Small intestine (tissue), 7 donors: ENCODE measurements at regions not wholly inside any gene's neighbourhood (a gene's known extent, or its start where the extent isn't known, plus 50 kb on each side); places are given as distances from the start of the nearest gene placed in this dataset.

ENCODE experiments used
- DNase-seq, 2 donors: peaks; one replicate each; pipeline versions ENCODE4 v3.0.0 to v3.0.0-alpha.2; 2013
- FAIRE-seq: peaks from 2 replicates; lab custom pipeline; 2012; peaks lifted over from hg19 to GRCh38; lab: Jason Lieb, UNC
- H3K27ac ChIP-seq, 3 donors: one replicate each; pipeline ENCODE4 v1.5.1; 2013; ENCODE audit warnings: low read length in 2 of 3, mild to moderate bottlenecking in 2 of 3, control low read depth in 1 of 3, inconsistent platforms in 1 of 3, low read depth in 1 of 3, moderate library complexity in 1 of 3
- H3K27me3 ChIP-seq, 3 donors: one replicate each; pipeline ENCODE4 v1.6.1; 2013; ENCODE audit warnings: low read length in 3 of 3, inconsistent platforms in 1 of 3; ENCODE audit not compliant: control insufficient read depth in 3 of 3, insufficient read depth in 3 of 3
- H3K36me3 ChIP-seq, 3 donors: one replicate each; pipeline ENCODE4 v1.6.1; 2013; ENCODE audit warnings: low read length in 3 of 3, inconsistent platforms in 1 of 3, low read depth in 1 of 3, mild to moderate bottlenecking in 1 of 3, moderate library complexity in 1 of 3; ENCODE audit not compliant: control insufficient read depth in 3 of 3, insufficient read depth in 2 of 3
- H3K4me1 ChIP-seq, 3 donors: one replicate each; pipeline ENCODE4 v1.6.1; 2013; ENCODE audit warnings: low read length in 2 of 3, inconsistent platforms in 1 of 3, low read depth in 1 of 3, mild to moderate bottlenecking in 1 of 3, moderate library complexity in 1 of 3; ENCODE audit not compliant: control insufficient read depth in 3 of 3, insufficient read depth in 2 of 3
- H3K4me3 ChIP-seq, 3 donors: one replicate each; pipeline ENCODE4 v1.5.1; 2013; ENCODE audit warnings: low read length in 3 of 3, control low read depth in 1 of 3, inconsistent platforms in 1 of 3, low read depth in 1 of 3, mild to moderate bottlenecking in 1 of 3, moderate library complexity in 1 of 3
- H3K9me3 ChIP-seq, 2 donors: one replicate each; pipeline ENCODE4 v1.6.1; 2013; ENCODE audit warnings: low read depth in 1 of 2, low read length in 1 of 2; ENCODE audit not compliant: control insufficient read depth in 2 of 2, insufficient read depth in 1 of 2
- WGBS, 3 donors: extraction: QIAGEN DNeasy Blood & Tissue Kit; methylation state at CpG; one replicate each; pipeline ENCODE4 v1.1.7; 2013; 5-methylcytosine and 5-hydroxymethylcytosine counted together
- donor health status: healthy with polysubstance abuse.
- donor health status: control.
- donor health status: control.
- donor health status: Bipolar disorder and iron deficiency.
- donor health status: healthy.

GRCh38 chr1:187948170-187948794 lies 1119.5 kb downstream of the PLA2G4A start:
- DNase-seq (peak; percentile 25 to 63), FAIRE-seq (no peak)
- Histone ChIP-seq H3K4me1 (no peaks in the 10 kb centered on the region), H3K4me3 (no peak overlapping the region), H3K27ac (no peak overlapping the region), H3K36me3 (no peaks in the 10 kb centered on the region), H3K9me3 (peaks cover 0 to 12% of the 10 kb centered on the region in 2 donors), H3K27me3 (no peaks in the 10 kb centered on the region)
- WGBS, 3 donors: 17 to 60% (median 19%) methylated on average over 1 of the region's 1 CpG

- no peaks in the 10 kb centered on the region for H3K4me1 ChIP-seq
- H3K4me3 ChIP-seq: no peak overlapping the region
- no peaks in the 10 kb centered on the region for H3K27me3 ChIP-seq
- FAIRE-seq (no peak), DNase-seq (no peak)
- H3K9me3 ChIP-seq: peaks cover 0 to 12% of the 10 kb centered on the region in 2 donors
- 79 to 94% (median 85%) methylated on average over 1 of the region's 1 CpG for WGBS, 3 donors
- no peaks in the 10 kb centered on the region for H3K36me3 ChIP-seq
- no peak overlapping the region for H3K27ac ChIP-seq
Measured at GRCh38 chr1:187949567-187949966, 1120.8 kb downstream of the PLA2G4A start.

GRCh38 chr1:187951817-187952216 lies 1123.1 kb downstream of the PLA2G4A start:
- H3K4me1 ChIP-seq: no peaks in the 10 kb centered on the region
- H3K27ac ChIP-seq: no peak overlapping the region
- H3K9me3 ChIP-seq: peaks cover 0 to 11% of the 10 kb centered on the region in 2 donors
- FAIRE-seq (peak; percentile 72), DNase-seq (no peak)
- H3K4me3 ChIP-seq: no peak overlapping the region
- H3K27me3 ChIP-seq: no peaks in the 10 kb centered on the region
- no peaks in the 10 kb centered on the region for H3K36me3 ChIP-seq

- Histone ChIP-seq H3K27ac (no peak overlapping the region), H3K36me3 (no peaks in the 10 kb centered on the region), H3K4me1 (no peaks in the 10 kb centered on the region), H3K27me3 (no peaks in the 10 kb centered on the region), H3K9me3 (peaks cover 0 to 5% of the 10 kb centered on the region in 2 donors), H3K4me3 (no peak overlapping the region)
- FAIRE-seq (no peak), DNase-seq (no peak)
- WGBS, 3 donors: 83 to 87% (median 85%) methylated on average over 2 of the region's 2 CpGs
Measured at GRCh38 chr1:187952446-187952845, 1123.7 kb downstream of the PLA2G4A start.

- DNase-seq: no peak
- Histone ChIP-seq H3K27me3 (no peaks in the 10 kb centered on the region), H3K27ac (no peak overlapping the region), H3K9me3 (no peaks in the 10 kb centered on the region), H3K36me3 (no peaks in the 10 kb centered on the region), H3K4me3 (no peak overlapping the region), H3K4me1 (no peaks in the 10 kb centered on the region)
- 54 to 65% (median 60%) methylated on average over 3 of the region's 3 CpGs for WGBS, 3 donors
- no peak for FAIRE-seq
Measured at GRCh38 chr1:187956975-187957374, 1128.2 kb downstream of the PLA2G4A start.

- H3K4me1 ChIP-seq: no peaks in the 10 kb centered on the region
- H3K27me3 ChIP-seq: no peaks in the 10 kb centered on the region
- WGBS, 3 donors: 62 to 66% (median 63%) methylated on average over 6 of the region's 6 CpGs
- H3K27ac ChIP-seq: no peak overlapping the region
- no peaks in the 10 kb centered on the region for H3K36me3 ChIP-seq
- FAIRE-seq: peak; percentile 30
- DNase-seq: no peak
- H3K4me3 ChIP-seq: no peak overlapping the region
- no peaks in the 10 kb centered on the region for H3K9me3 ChIP-seq
Measured at GRCh38 chr1:187958207-187958606, 1129.5 kb downstream of the PLA2G4A start.

GRCh38 chr1:187959062-187959461 lies 1130.3 kb downstream of the PLA2G4A start:
- 67 to 77% (median 72%) methylated on average over 3 of the region's 3 CpGs for WGBS, 3 donors
- Histone ChIP-seq H3K4me1 (no peaks in the 10 kb centered on the region), H3K27ac (no peak overlapping the region), H3K36me3 (no peaks in the 10 kb centered on the region), H3K4me3 (no peak overlapping the region), H3K27me3 (no peaks in the 10 kb centered on the region), H3K9me3 (no peaks in the 10 kb centered on the region)
- FAIRE-seq (no peak), DNase-seq (no peak)

GRCh38 chr1:187960125-187960638 lies 1131.4 kb downstream of the PLA2G4A start:
- H3K9me3 ChIP-seq: no peaks in the 10 kb centered on the region
- FAIRE-seq: no peak
- no peak for DNase-seq
- no peaks in the 10 kb centered on the region for H3K4me1 ChIP-seq
- no peaks in the 10 kb centered on the region for H3K36me3 ChIP-seq
- no peaks in the 10 kb centered on the region for H3K27me3 ChIP-seq
- no peak overlapping the region for H3K27ac ChIP-seq
- WGBS, 3 donors: 65 to 78% (median 66%) methylated on average over 3 of the region's 3 CpGs
- no peak overlapping the region for H3K4me3 ChIP-seq

- Histone ChIP-seq H3K4me1 (no peaks in the 10 kb centered on the region), H3K4me3 (no peak overlapping the region), H3K36me3 (no peaks in the 10 kb centered on the region), H3K27ac (no peak overlapping the region), H3K9me3 (no peaks in the 10 kb centered on the region), H3K27me3 (no peaks in the 10 kb centered on the region)
- 62 to 74% (median 68%) methylated on average over 1 of the region's 1 CpG for WGBS, 3 donors
- DNase-seq: no peak
- no peak for FAIRE-seq
Measured at GRCh38 chr1:187961895-187962294, 1133.1 kb downstream of the PLA2G4A start.
